Fibroblast of lung (primary cell): ENCODE measurements at regions not wholly inside any gene's neighbourhood (a gene's known extent, or its start where the extent isn't known, plus 50 kb on each side); places are given as distances from the start of the nearest gene placed in this dataset.

Experiments
- DNase-seq, 2 donors: peaks; one replicate each; pipeline versions ENCODE4 v3.0.0 to v3.0.0-alpha.2; 2010; ENCODE audit warnings: low read depth in 2 of 2
- H2AFZ ChIP-seq: 2 replicates; pipeline ENCODE4 v1.5.1; 2012; ENCODE audit warnings: low read length, control low read depth, inconsistent platforms
- H3K27ac ChIP-seq: 2 replicates; pipeline ENCODE4 v1.5.1; 2011; ENCODE audit warnings: low read length, control low read depth; ENCODE audit not compliant: insufficient read depth
- H3K27me3 ChIP-seq: 2 replicates; pipeline ENCODE4 v1.5.1; 2011; ENCODE audit warnings: mild to moderate bottlenecking, low read length; ENCODE audit not compliant: control insufficient read depth, insufficient read depth
- H3K36me3 ChIP-seq: 2 replicates; pipeline ENCODE4 v1.5.1; 2011; ENCODE audit warnings: low read length; ENCODE audit not compliant: control insufficient read depth, insufficient read depth
- H3K4me1 ChIP-seq: 2 replicates; pipeline ENCODE4 v1.5.1; 2011; ENCODE audit warnings: low read length; ENCODE audit not compliant: control insufficient read depth, insufficient read depth; ENCODE audit errors: extremely low read depth
- H3K4me2 ChIP-seq: 2 replicates; pipeline ENCODE4 v1.5.1; 2011; ENCODE audit warnings: low read length, control low read depth; ENCODE audit not compliant: insufficient read depth; ENCODE audit errors: extremely low read depth
- H3K4me3 ChIP-seq, 4 experiments: fragments of 200-600 bp in 1 of 4; sonication (generic) in 1 of 4; replicated peaks in 1 of 4; 2 replicates each; pipeline ENCODE4 v1.5.1; 2011 to 2016; ENCODE audit warnings: low read length in 4 of 4, low read depth in 3 of 4, mild to moderate bottlenecking in 3 of 4, control low read depth in 2 of 4, inconsistent platforms in 1 of 4, mixed read lengths in 1 of 4; ENCODE audit not compliant: insufficient read depth in 1 of 4; ENCODE audit errors: control extremely low read depth in 1 of 4
- H3K79me2 ChIP-seq: 2 replicates; pipeline ENCODE4 v1.5.1; 2012; ENCODE audit warnings: mild to moderate bottlenecking, low read length, inconsistent platforms; ENCODE audit not compliant: control insufficient read depth, insufficient read depth
- H3K9ac ChIP-seq: 2 replicates; pipeline ENCODE4 v1.5.1; 2011; ENCODE audit warnings: mild to moderate bottlenecking, low read length, control low read depth; ENCODE audit not compliant: insufficient read depth
- H3K9me3 ChIP-seq: 2 replicates; pipeline ENCODE4 v1.5.1; 2012; ENCODE audit warnings: low read depth, low read length; ENCODE audit not compliant: control insufficient read depth, insufficient read depth
- H4K20me1 ChIP-seq: 2 replicates; pipeline ENCODE4 v1.5.1; 2011; ENCODE audit warnings: low read length; ENCODE audit not compliant: control insufficient read depth, insufficient read depth; ENCODE audit errors: extremely low read depth
- CTCF ChIP-seq, 2 donors: IDR thresholded peaks in 1 of 2; conservative IDR thresholded peaks in 1 of 2; 1 replicate in 1 of 2; 2 replicates in 1 of 2; pipeline ENCODE4 v1.5.1; 2011 to 2012; ENCODE audit warnings: low read length in 2 of 2, control low read depth in 1 of 2, inconsistent platforms in 1 of 2, low read depth in 1 of 2, mild to moderate bottlenecking in 1 of 2
- EZH2 ChIP-seq: IDR thresholded peaks from 2 replicates; pipeline ENCODE4 v1.5.1; 2012; ENCODE audit warnings: low read length, control low read depth, mild to moderate bottlenecking; ENCODE audit errors: missing control alignments

- Histone ChIP-seq H4K20me1 (no peaks in the 10 kb centered on the region), H3K4me1 (peaks cover 9% of the 10 kb centered on the region), H3K27me3 (no peaks in the 10 kb centered on the region), H3K4me3 (no peak overlapping the region), H3K79me2 (no peaks in the 10 kb centered on the region), H3K36me3 (no peaks in the 10 kb centered on the region), H3K9ac (no peak overlapping the region), H3K9me3 (no peaks in the 10 kb centered on the region), H2AFZ (no peak overlapping the region), H3K4me2 (no peak overlapping the region), H3K27ac (no peak overlapping the region)
- DNase-seq: no peak
- no peak for TF ChIP-seq CTCF (conservative IDR thresholded peaks at IDR 0.05 in 1 of 2, IDR thresholded peaks at IDR 0.05 in 1 of 2; ENCODE audit: low read depth in 1 of 2, low read length in 2 of 2)
- TF ChIP-seq EZH2: no peak
These were observed 366.7 kb upstream of the PROK2 start for GRCh38 chr3:72151465-72152238.

- Histone ChIP-seq H3K27ac (no peak overlapping the region), H3K9ac (no peak overlapping the region), H4K20me1 (no peaks in the 10 kb centered on the region), H3K4me2 (no peak overlapping the region), H3K36me3 (no peaks in the 10 kb centered on the region), H3K27me3 (no peaks in the 10 kb centered on the region), H3K4me1 (peaks cover 7% of the 10 kb centered on the region), H2AFZ (no peak overlapping the region), H3K79me2 (no peaks in the 10 kb centered on the region), H3K4me3 (no peak overlapping the region), H3K9me3 (no peaks in the 10 kb centered on the region)
- no peak for DNase-seq
- TF ChIP-seq EZH2: no peak
- no peak for TF ChIP-seq CTCF (conservative IDR thresholded peaks at IDR 0.05 in 1 of 2, IDR thresholded peaks at IDR 0.05 in 1 of 2; ENCODE audit: low read depth in 1 of 2, low read length in 2 of 2)
These were observed 365.9 kb upstream of the PROK2 start for GRCh38 chr3:72150634-72151412.

GRCh38 chr3:72149645-72150300, 364.8 kb upstream of the PROK2 start:
- H3K36me3 ChIP-seq: no peaks in the 10 kb centered on the region
- no peaks in the 10 kb centered on the region for H3K9me3 ChIP-seq
- no peaks in the 10 kb centered on the region for H3K79me2 ChIP-seq
- H3K4me2 ChIP-seq: no peak overlapping the region
- no peak overlapping the region for H3K9ac ChIP-seq
- no peaks in the 10 kb centered on the region for H4K20me1 ChIP-seq
- no peak for TF ChIP-seq CTCF (conservative IDR thresholded peaks at IDR 0.05 in 1 of 2, IDR thresholded peaks at IDR 0.05 in 1 of 2; ENCODE audit: low read depth in 1 of 2, low read length in 2 of 2)
- H3K4me3 ChIP-seq: no peak overlapping the region
- no peak overlapping the region for H2AFZ ChIP-seq
- no peak for DNase-seq
- H3K27ac ChIP-seq: no peak overlapping the region
- H3K27me3 ChIP-seq: no peaks in the 10 kb centered on the region
- H3K4me1 ChIP-seq: peaks cover 7% of the 10 kb centered on the region
